Immature natural killer cell (primary cell): ENCODE measurements at regions not wholly inside any gene's neighbourhood (a gene's known extent, or its start where the extent isn't known, plus 50 kb on each side); places are given as distances from the start of the nearest gene placed in this dataset.

ENCODE experiments used
- DNase-seq, 3 donors: peaks; one replicate each; pipeline ENCODE4 v3.0.0; 2022; ENCODE audit warnings: mixed read lengths in 1 of 3
- H3K27ac Mint-ChIP-seq, 6 donors: one replicate each; pipeline ENCODE4 v1.8.0; 2020; ENCODE audit warnings: mixed read lengths in 6 of 6, mild to moderate bottlenecking in 5 of 6, inconsistent platforms in 4 of 6, moderate library complexity in 3 of 6
- H3K27me3 Mint-ChIP-seq, 3 donors: one replicate each; pipeline ENCODE4 v1.8.0; 2020 to 2021; ENCODE audit warnings: low read depth in 3 of 3, mild to moderate bottlenecking in 3 of 3, mixed read lengths in 3 of 3, moderate library complexity in 3 of 3, inconsistent platforms in 1 of 3
- H3K36me3 Mint-ChIP-seq, 3 donors: one replicate each; pipeline ENCODE4 v1.8.0; 2020; ENCODE audit warnings: mixed read lengths in 3 of 3, inconsistent platforms in 2 of 3, mild to moderate bottlenecking in 2 of 3
- H3K4me1 Mint-ChIP-seq, 2 donors: one replicate each; pipeline ENCODE4 v1.8.0; 2020; ENCODE audit warnings: inconsistent platforms in 2 of 2, mild to moderate bottlenecking in 2 of 2, mixed read lengths in 2 of 2, moderate library complexity in 1 of 2
- H3K4me3 Mint-ChIP-seq, 5 donors: one replicate each; pipeline ENCODE4 v1.8.0; 2020; ENCODE audit warnings: mild to moderate bottlenecking in 5 of 5, mixed read lengths in 5 of 5, inconsistent platforms in 3 of 5, moderate library complexity in 3 of 5
- H3K9me3 Mint-ChIP-seq, 6 donors: one replicate each; pipeline ENCODE4 v1.8.0; 2020; ENCODE audit warnings: mild to moderate bottlenecking in 6 of 6, mixed read lengths in 6 of 6, inconsistent platforms in 4 of 6, moderate library complexity in 3 of 6

- Mint-ChIP-seq H3K27ac (no peak overlapping the region), H3K27me3 (peaks cover 1 to 3% (median 2%) of the 10 kb centered on the region in 3 donors), H3K4me3 (no peak overlapping the region), H3K4me1 (no peaks in the 10 kb centered on the region), H3K9me3 (no peaks in the 10 kb centered on the region), H3K36me3 (no peaks in the 10 kb centered on the region)
- DNase-seq: no peak
Observed at GRCh38 chr17:79364315-79365094, 246.3 kb downstream of the RBFOX3 start.

DNA sequence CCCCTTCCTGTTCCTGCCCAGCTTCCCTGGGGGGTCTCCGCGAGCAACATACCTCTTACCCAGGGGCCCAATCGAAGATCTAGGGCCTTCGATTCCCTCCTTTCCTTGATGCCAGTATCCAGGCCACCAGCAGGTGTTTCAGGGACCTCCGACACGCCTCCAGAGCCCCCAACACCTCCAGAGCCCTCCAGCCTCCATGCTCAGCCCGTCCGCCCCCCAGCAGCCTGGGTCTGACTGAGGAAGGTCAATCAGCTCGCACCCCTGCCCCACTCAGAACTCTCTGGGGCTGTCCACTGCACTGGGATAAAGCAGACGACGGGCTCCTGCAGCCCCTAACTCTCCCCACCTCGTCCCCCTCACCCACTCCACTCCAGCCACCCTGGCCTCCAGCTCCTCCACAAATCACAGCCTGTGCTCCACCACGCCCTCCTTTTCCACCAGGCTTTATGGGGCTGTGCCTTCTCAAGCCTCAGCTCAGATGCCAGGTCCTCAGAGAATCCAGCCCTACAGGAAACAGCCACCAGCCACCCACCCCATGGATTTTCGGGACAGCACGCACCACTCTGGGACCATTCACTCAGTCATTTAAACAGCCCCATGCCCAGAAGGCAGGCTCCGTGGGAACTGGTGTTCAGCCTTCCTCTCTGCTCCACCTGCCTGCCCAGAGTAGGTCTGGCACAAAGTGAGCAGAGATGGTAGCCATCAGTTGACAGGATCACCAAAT, 247.1 kb downstream of the RBFOX3 start:
- H3K27ac Mint-ChIP-seq: no peak overlapping the region
- H3K9me3 Mint-ChIP-seq: no peaks in the 10 kb centered on the region
- no peaks in the 10 kb centered on the region for H3K4me1 Mint-ChIP-seq
- DNase-seq: no peak
- H3K36me3 Mint-ChIP-seq: no peaks in the 10 kb centered on the region
- H3K4me3 Mint-ChIP-seq: no peak overlapping the region
- peaks cover 2 to 4% (median 3%) of the 10 kb centered on the region in 3 donors for H3K27me3 Mint-ChIP-seq

GRCh38 chr17:79362772-79363305, 248.0 kb downstream of the RBFOX3 start:
- no peak for DNase-seq
- Mint-ChIP-seq H3K27ac (no peak overlapping the region), H3K27me3 (peaks cover 3 to 6% (median 6%) of the 10 kb centered on the region in 3 donors), H3K36me3 (no peaks in the 10 kb centered on the region), H3K4me1 (no peaks in the 10 kb centered on the region), H3K4me3 (no peak overlapping the region), H3K9me3 (no peaks in the 10 kb centered on the region)

DNA sequence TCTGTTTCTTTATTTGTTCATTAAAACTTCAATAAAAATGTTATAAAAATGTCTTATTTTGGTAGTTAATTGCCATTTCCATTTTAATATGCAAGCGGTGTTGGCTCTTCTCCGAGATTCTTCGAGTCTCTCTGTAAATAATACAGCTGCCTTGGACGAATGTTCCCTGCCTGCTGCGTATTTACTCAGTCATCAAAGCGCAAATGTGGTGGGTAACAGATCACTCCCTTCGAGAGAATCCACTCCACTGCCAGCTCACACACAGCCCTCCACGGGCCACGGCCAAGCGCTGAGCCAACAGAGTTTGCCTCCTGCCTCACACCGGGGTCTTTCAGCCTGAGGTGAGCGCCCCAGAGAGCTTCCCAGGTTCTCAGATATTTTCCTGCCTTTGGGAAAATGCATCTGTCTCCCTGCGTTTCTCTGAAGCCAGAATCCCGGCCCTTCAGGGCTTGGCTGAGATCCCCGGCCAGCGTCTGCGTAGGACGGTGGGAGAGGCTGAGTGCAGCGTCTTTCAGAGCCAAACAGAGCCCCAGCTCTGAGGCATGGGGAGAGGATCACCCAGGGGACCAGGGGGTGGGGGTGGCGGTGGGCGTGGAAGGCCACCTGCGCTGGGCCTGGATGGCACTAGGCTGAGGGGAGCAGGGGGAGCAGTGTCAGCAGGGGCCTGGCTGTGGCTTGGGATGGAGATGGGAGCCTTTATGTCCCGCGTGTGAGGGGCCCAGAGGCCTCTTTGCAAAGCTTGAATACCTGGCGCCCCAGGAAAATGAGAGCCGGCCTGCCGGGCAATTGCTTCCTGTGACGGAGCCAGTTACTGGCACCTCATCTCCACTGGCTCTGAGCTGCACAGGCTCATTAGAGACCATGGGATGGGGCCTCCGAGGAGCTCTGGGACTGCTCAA, 248.7 kb downstream of the RBFOX3 start:
- H3K27me3 Mint-ChIP-seq: peaks cover 4 to 6% (median 6%) of the 10 kb centered on the region in 3 donors
- DNase-seq: no peak
- no peaks in the 10 kb centered on the region for H3K4me1 Mint-ChIP-seq
- H3K27ac Mint-ChIP-seq: no peak overlapping the region
- H3K4me3 Mint-ChIP-seq: no peak overlapping the region
- H3K36me3 Mint-ChIP-seq: no peaks in the 10 kb centered on the region
- no peaks in the 10 kb centered on the region for H3K9me3 Mint-ChIP-seq

DNA sequence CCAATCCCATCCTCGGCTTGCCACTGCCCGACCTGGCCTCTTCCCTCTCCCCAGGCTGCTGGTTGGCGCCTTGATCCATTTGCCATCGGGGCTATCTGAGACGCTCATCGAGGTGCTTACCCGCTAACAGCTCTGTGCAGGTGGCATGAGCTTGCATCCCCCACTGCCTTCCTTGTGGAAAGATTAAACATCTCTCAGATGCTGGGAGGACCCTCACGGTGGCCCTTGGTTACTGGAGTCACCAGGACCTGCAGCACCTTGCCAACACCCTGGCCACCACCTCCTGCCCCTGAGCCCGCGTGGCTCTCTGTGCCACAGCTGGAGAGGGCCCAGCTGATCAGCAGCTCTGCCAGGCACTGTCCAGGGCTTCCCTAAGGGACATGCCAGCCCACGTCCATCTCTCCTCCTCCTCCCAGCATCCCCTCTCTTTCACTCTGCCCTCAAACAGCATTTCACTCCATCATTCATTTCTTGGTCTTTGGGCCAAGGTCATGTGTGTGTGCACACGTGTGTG, 249.6 kb downstream of the RBFOX3 start:
- no peak overlapping the region for H3K4me3 Mint-ChIP-seq
- H3K4me1 Mint-ChIP-seq: no peaks in the 10 kb centered on the region
- peaks cover 6% of the 10 kb centered on the region in 3 donors for H3K27me3 Mint-ChIP-seq
- no peaks in the 10 kb centered on the region for H3K9me3 Mint-ChIP-seq
- no peak for DNase-seq
- H3K36me3 Mint-ChIP-seq: no peaks in the 10 kb centered on the region
- H3K27ac Mint-ChIP-seq: no peak overlapping the region

- Mint-ChIP-seq H3K27me3 (peaks cover 3 to 6% (median 6%) of the 10 kb centered on the region in 3 donors), H3K4me3 (no peak overlapping the region), H3K9me3 (no peaks in the 10 kb centered on the region), H3K4me1 (no peaks in the 10 kb centered on the region), H3K27ac (no peak overlapping the region), H3K36me3 (no peaks in the 10 kb centered on the region)
- no peak for DNase-seq
Observed at GRCh38 chr17:79360196-79360595, 250.7 kb downstream of the RBFOX3 start.

DNA sequence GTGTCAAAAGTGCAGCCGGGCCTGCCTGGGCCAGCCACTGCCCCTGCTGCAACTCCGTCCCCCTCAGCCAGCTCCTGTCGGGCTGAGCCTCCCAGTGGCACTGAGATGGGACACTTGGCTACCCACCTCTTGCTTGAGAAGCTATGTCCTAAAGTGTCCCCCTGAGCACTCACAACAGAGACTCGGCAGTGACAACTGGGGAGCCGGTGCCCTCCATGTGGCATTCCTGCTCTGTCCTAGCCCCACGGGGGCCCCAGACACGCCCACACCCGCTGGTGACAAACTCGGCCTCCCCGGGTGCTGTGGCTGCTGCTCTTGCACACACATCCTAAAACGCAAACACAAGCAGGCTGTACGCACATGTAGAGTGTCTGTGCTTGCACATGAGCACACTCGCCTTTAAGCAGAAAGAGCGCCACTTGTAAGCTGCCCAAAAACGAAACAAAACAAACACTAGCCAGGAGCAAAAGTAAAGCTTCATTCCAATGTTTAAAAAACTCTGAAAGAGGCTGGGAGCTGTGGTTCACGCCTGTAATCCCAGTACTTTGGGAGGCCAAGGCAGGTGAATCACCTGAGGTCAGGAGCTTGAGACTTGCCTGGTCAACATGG, 253.9 kb downstream of the RBFOX3 start:
- Mint-ChIP-seq H3K36me3 (no peaks in the 10 kb centered on the region), H3K4me1 (no peaks in the 10 kb centered on the region), H3K9me3 (no peaks in the 10 kb centered on the region), H3K27ac (no peak overlapping the region), H3K4me3 (no peak overlapping the region), H3K27me3 (peaks cover 3 to 7% (median 6%) of the 10 kb centered on the region in 3 donors)
- no peak for DNase-seq

GRCh38 chr17:79355165-79355564, 255.7 kb downstream of the RBFOX3 start:
- Mint-ChIP-seq H3K36me3 (no peaks in the 10 kb centered on the region), H3K4me3 (no peak overlapping the region), H3K9me3 (peaks cover 0 to 2% (median 0%) of the 10 kb centered on the region in 6 donors), H3K27ac (no peak overlapping the region), H3K4me1 (no peaks in the 10 kb centered on the region), H3K27me3 (peaks cover 3 to 9% (median 7%) of the 10 kb centered on the region in 3 donors)
- no peak for DNase-seq

- Mint-ChIP-seq H3K9me3 (peaks cover 0 to 4% (median 0%) of the 10 kb centered on the region in 6 donors), H3K4me1 (no peaks in the 10 kb centered on the region), H3K27ac (no peak overlapping the region), H3K4me3 (no peak overlapping the region), H3K27me3 (peaks cover 3 to 10% (median 7%) of the 10 kb centered on the region in 3 donors), H3K36me3 (no peaks in the 10 kb centered on the region)
- no peak for DNase-seq
Observed at GRCh38 chr17:79354173-79354820, 256.6 kb downstream of the RBFOX3 start.

DNA sequence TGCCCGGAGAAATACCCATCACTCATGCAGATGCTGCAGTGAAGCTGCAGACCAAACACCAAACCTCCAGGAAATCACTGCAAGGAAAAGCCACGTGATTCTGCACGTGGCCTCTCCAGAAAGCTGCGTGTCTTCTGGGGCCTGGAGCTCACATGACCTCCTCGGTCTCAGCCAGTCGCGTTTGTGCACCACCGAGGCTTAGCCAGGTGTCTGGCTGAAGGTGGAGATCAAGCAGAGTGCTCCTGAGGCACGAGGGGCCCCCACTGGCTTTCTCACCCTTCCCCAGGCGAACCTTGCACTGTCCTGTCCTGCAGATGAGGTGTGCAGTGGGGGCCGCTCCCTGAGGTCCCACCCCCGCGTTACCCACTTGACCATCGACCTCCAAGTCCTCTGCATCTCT, 257.3 kb downstream of the RBFOX3 start:
- Mint-ChIP-seq H3K4me3 (no peak overlapping the region), H3K9me3 (peaks cover 0 to 4% (median 0%) of the 10 kb centered on the region in 6 donors), H3K36me3 (no peaks in the 10 kb centered on the region), H3K27me3 (peaks cover 3 to 15% (median 3%) of the 10 kb centered on the region in 3 donors), H3K4me1 (no peaks in the 10 kb centered on the region), H3K27ac (no peak overlapping the region)
- no peak for DNase-seq

DNA sequence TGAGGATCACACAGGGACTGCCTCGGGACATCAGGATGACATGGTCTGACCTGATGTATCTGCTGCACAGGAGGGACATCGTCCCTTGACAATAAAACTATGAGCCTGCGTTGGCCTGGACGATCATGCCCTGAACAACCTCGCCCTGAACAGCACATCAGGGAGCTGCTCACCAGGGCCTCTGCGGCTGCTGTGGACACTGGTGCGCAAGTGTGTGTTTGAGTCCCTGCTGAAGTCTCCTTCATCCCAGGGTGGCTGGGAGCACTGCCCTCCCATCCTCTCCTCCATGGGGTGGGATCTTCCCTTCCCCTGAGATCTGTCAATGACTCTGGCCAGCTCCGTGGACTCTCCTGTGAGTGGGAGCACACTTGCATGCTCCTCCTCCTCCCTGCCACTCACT, 257.8 kb downstream of the RBFOX3 start:
- H3K4me1 Mint-ChIP-seq: no peaks in the 10 kb centered on the region
- DNase-seq: no peak
- H3K27me3 Mint-ChIP-seq: peaks cover 0 to 17% (median 5%) of the 10 kb centered on the region in 3 donors
- H3K27ac Mint-ChIP-seq: no peak overlapping the region
- no peaks in the 10 kb centered on the region for H3K36me3 Mint-ChIP-seq
- no peak overlapping the region for H3K4me3 Mint-ChIP-seq
- H3K9me3 Mint-ChIP-seq: peaks cover 0 to 4% (median 0%) of the 10 kb centered on the region in 6 donors

GRCh38 chr17:79350533-79350932, 260.3 kb downstream of the RBFOX3 start:
- H3K27me3 Mint-ChIP-seq: peaks cover under 1 to 19% (median 8%) of the 10 kb centered on the region in 3 donors
- no peak overlapping the region for H3K4me3 Mint-ChIP-seq
- H3K36me3 Mint-ChIP-seq: no peaks in the 10 kb centered on the region
- H3K9me3 Mint-ChIP-seq: peaks cover 0 to 4% (median 0%) of the 10 kb centered on the region in 6 donors
- no peak overlapping the region for H3K27ac Mint-ChIP-seq
- H3K4me1 Mint-ChIP-seq: no peaks in the 10 kb centered on the region
- no peak for DNase-seq
